Spleen (tissue), 11 donors: ENCODE measurements at regions not wholly inside any gene's neighbourhood (a gene's known extent, or its start where the extent isn't known, plus 50 kb on each side); places are given as distances from the start of the nearest gene placed in this dataset.
A peak's percentile ranks its signal among the peaks of the same experiment; 100 is the strongest.

Experiments used
- DNase-seq: peaks from one replicate; pipeline ENCODE4 v3.0.0-alpha.2; 2020
- H3K27ac ChIP-seq, 8 donors: fragments of 200-600 bp; sonication (generic) in 7 of 8; 1 replicate in 4 of 8; 2 replicates in 4 of 8; pipeline versions ENCODE4 v1.5.0 to v1.8.0; 2016 to 2021; ENCODE audit warnings: inconsistent platforms in 4 of 8, mild to moderate bottlenecking in 4 of 8, moderate library complexity in 1 of 8
- H3K27me3 ChIP-seq, 7 donors: fragments of 200-600 bp; sonication (generic) in 6 of 7; replicated peaks in 1 of 7; 1 replicate in 4 of 7; 2 replicates in 3 of 7; pipeline versions ENCODE4 v1.5.0 to v1.8.0; 2016 to 2021; ENCODE audit warnings: inconsistent platforms in 3 of 7, mild to moderate bottlenecking in 1 of 7
- H3K36me3 ChIP-seq, 6 donors: fragments of 200-600 bp; sonication (generic) in 5 of 6; 1 replicate in 4 of 6; 2 replicates in 2 of 6; pipeline versions ENCODE4 v1.5.0 to v1.8.0; 2016 to 2021; ENCODE audit warnings: inconsistent platforms in 2 of 6
- H3K4me1 ChIP-seq, 6 donors: fragments of 200-600 bp; sonication (generic) in 5 of 6; 1 replicate in 3 of 6; 2 replicates in 3 of 6; pipeline versions ENCODE4 v1.5.0 to v1.8.0; 2016 to 2021; ENCODE audit warnings: inconsistent platforms in 3 of 6
- H3K4me3 ChIP-seq, 8 donors: fragments of 200-600 bp; sonication (generic) in 7 of 8; 1 replicate in 4 of 8; 2 replicates in 4 of 8; pipeline versions ENCODE4 v1.5.0 to v1.8.0; 2016 to 2021; ENCODE audit warnings: inconsistent platforms in 4 of 8, mild to moderate bottlenecking in 4 of 8, moderate library complexity in 2 of 8
- H3K9me3 ChIP-seq, 8 donors: fragments of 200-600 bp; sonication (generic) in 7 of 8; 1 replicate in 4 of 8; 2 replicates in 4 of 8; pipeline versions ENCODE4 v1.5.0 to v1.8.0; 2016 to 2021; ENCODE audit warnings: inconsistent platforms in 4 of 8
- CTCF ChIP-seq, 11 experiments: fragments of 200-600 bp in 7 of 11; fragments of 450-650 bp in 4 of 11; sonication (generic) in 4 of 11; IDR thresholded peaks in 8 of 11; conservative IDR thresholded peaks in 3 of 11; 1 replicate in 7 of 11; 2 replicates in 4 of 11; pipeline versions ENCODE4 v1.4.0 to v1.8.0; 2016 to 2021; ENCODE audit warnings: antibody characterized with exemption in 11 of 11, inconsistent platforms in 4 of 11, mild to moderate bottlenecking in 1 of 11
- POLR2A ChIP-seq, 3 donors: fragments of 450-650 bp; IDR thresholded peaks; one replicate each; pipeline ENCODE4 v1.5.1; 2017; ENCODE audit warnings: antibody characterized with exemption in 3 of 3, mild to moderate bottlenecking in 1 of 3
- POLR2AphosphoS5 ChIP-seq, 3 donors: sonication (generic); formaldehyde crosslinking; IDR thresholded peaks; one replicate each; pipeline ENCODE4 v1.5.1; 2017; ENCODE audit warnings: antibody characterized with exemption in 3 of 3
- WGBS, 5 donors: extraction: QIAGEN DNeasy Blood & Tissue Kit in 3 of 5; methylation state at CpG; one replicate each; pipeline versions ENCODE4 v1.1.5 to v1.1.7; 2013 to 2018; 5-methylcytosine and 5-hydroxymethylcytosine counted together
- intact Hi-C: fragments of 100-400 bp; cut with DNase I; formaldehyde crosslinking; loops from one replicate; pipeline ENCODE4 v1.15.0; 2023; ENCODE audit warnings: low total_unique reads
- donor health status: healthy with polysubstance abuse.
- donor health status: DM: no; HTN: no; CAD: no; lungs with moderate emphysema.
- donor health status: DM: no; HTN: no; CAD: no.
- donor health status: Bipolar disorder and iron deficiency.
- donor health status: healthy.
- donor health status: DM: no; HTN: no; CAD: no.
- donor health status: DM: yes; HTN: yes; CAD: no.

- Histone ChIP-seq H3K4me1 (peaks cover 0 to 8% (median 0%) of the 10 kb centered on the region in 6 donors), H3K27me3 (no peaks in the 10 kb centered on the region), H3K36me3 (no peaks in the 10 kb centered on the region), H3K27ac (no peak overlapping the region), H3K4me3 (no peak overlapping the region), H3K9me3 (no peaks in the 10 kb centered on the region)
- DNase-seq: no peak
- TF ChIP-seq POLR2AphosphoS5 (IDR thresholded peaks at IDR 0.05): no peak
- peak in 9 of 11 experiments; percentile 9 to 60 (median 51) for TF ChIP-seq CTCF (IDR thresholded peaks at IDR 0.05 in 8 of 11, conservative IDR thresholded peaks at IDR 0.05 in 3 of 11)
- TF ChIP-seq POLR2A (IDR thresholded peaks at IDR 0.05): no peak
- intact Hi-C loops: no loop called here
- 52 to 71% (median 62%) methylated on average over 5 of the region's 5 CpGs for WGBS, 5 donors
Measured at GRCh38 chr2:190804182-190804795, 76.3 kb upstream of the GLS start.

- TF ChIP-seq POLR2AphosphoS5 (IDR thresholded peaks at IDR 0.05): no peak
- no peak for TF ChIP-seq CTCF (IDR thresholded peaks at IDR 0.05 in 8 of 11, conservative IDR thresholded peaks at IDR 0.05 in 3 of 11)
- no peak for TF ChIP-seq POLR2A (IDR thresholded peaks at IDR 0.05)
Measured at GRCh38 chr2:190805126-190805525, 75.5 kb upstream of the GLS start.

GRCh38 chr2:190805843-190806242 is 74.8 kb upstream of the GLS start:
- no peaks in the 10 kb centered on the region for H3K9me3 ChIP-seq
- peaks cover 0 to 8% (median 0%) of the 10 kb centered on the region in 6 donors for H3K4me1 ChIP-seq
- no peak for DNase-seq
- intact Hi-C loops: no loop called here
- H3K27ac ChIP-seq: no peak overlapping the region
- H3K36me3 ChIP-seq: no peaks in the 10 kb centered on the region
- no peaks in the 10 kb centered on the region for H3K27me3 ChIP-seq
- no peak overlapping the region for H3K4me3 ChIP-seq
- no peak for TF ChIP-seq POLR2AphosphoS5 (IDR thresholded peaks at IDR 0.05)
- no peak for TF ChIP-seq POLR2A (IDR thresholded peaks at IDR 0.05)
- TF ChIP-seq CTCF (IDR thresholded peaks at IDR 0.05 in 8 of 11, conservative IDR thresholded peaks at IDR 0.05 in 3 of 11): no peak
- 81 to 92% (median 91%) methylated on average over 3 of the region's 3 CpGs for WGBS, 5 donors

More at GRCh38 chr2:190805126-190805525, 75.5 kb upstream of the GLS start:
- Histone ChIP-seq H3K36me3 (no peaks in the 10 kb centered on the region), H3K9me3 (no peaks in the 10 kb centered on the region), H3K27me3 (no peaks in the 10 kb centered on the region), H3K4me3 (no peak overlapping the region), H3K4me1 (peaks cover 0 to 8% (median 0%) of the 10 kb centered on the region in 6 donors), H3K27ac (no peak overlapping the region)
- intact Hi-C loops: no loop called here
- no peak for DNase-seq
- WGBS, 5 donors: 27 to 74% (median 63%) methylated on average over 1 of the region's 1 CpG

GRCh38 chr2:190807886-190808285 is 72.7 kb upstream of the GLS start:
- H3K9me3 ChIP-seq: no peaks in the 10 kb centered on the region
- DNase-seq: no peak
- peaks cover 0 to 8% (median 0%) of the 10 kb centered on the region in 6 donors for H3K4me1 ChIP-seq
- TF ChIP-seq CTCF (IDR thresholded peaks at IDR 0.05 in 8 of 11, conservative IDR thresholded peaks at IDR 0.05 in 3 of 11) (no peak), POLR2A (IDR thresholded peaks at IDR 0.05) (no peak), POLR2AphosphoS5 (IDR thresholded peaks at IDR 0.05) (no peak)
- H3K27me3 ChIP-seq: no peaks in the 10 kb centered on the region
- no peaks in the 10 kb centered on the region for H3K36me3 ChIP-seq
- WGBS, 5 donors: 95 to 100% (median 99%) methylated on average over 2 of the region's 2 CpGs
- H3K27ac ChIP-seq: no peak overlapping the region
- H3K4me3 ChIP-seq: no peak overlapping the region
- intact Hi-C loops: no loop called here
